K562 (cell line): ENCODE measurements at regions not wholly inside any gene's neighbourhood (a gene's known extent, or its start where the extent isn't known, plus 50 kb on each side); places are given as distances from the start of the nearest gene placed in this dataset.

Experiments
- ATAC-seq: fragments of 200-7000 bp; cut with Tn5 transposase; 3 replicates; pipeline ENCODE4 v1.9.1; 2020; ENCODE audit warnings: moderate library complexity
- BruUV-seq: library from RNA; stranded (reverse); fragments of 400-500 nt; replicated peaks from 2 replicates; lab custom pipeline; 2021; lab: Mats Ljungman, UMichigan
- CTCF ChIA-PET: fragments of 300-600 bp; formaldehyde crosslinking; extraction: SDS; loops from one replicate; lab custom pipeline; 2021; ENCODE audit warnings: low intra/inter-chr PET ratio; lab: Yijun Ruan, JAX
- POLR2A ChIA-PET: fragments of 300-600, 350-650 bp; sonication (Branson Sonifier 250); formaldehyde crosslinking; extraction: SDS; loops from one replicate; lab custom pipeline; 2021; ENCODE audit warnings: antibody characterized with exemption, inconsistent platforms; lab: Yijun Ruan, JAX
- DNase-seq, 4 experiments: peaks; one replicate each; pipeline versions ENCODE4 v3.0.0 to v3.0.0-alpha.2; 2011 to 2018; ENCODE audit warnings: low spot score in 3 of 4, mixed read lengths in 3 of 4; ENCODE audit errors: extremely low read depth in 1 of 4
- FAIRE-seq: peaks from 2 replicates; lab custom pipeline; 2011; peaks lifted over from hg19 to GRCh38; lab: Jason Lieb, UNC
- H2AFZ ChIP-seq: 2 replicates; pipeline ENCODE4 v1.6.0; 2011; ENCODE audit warnings: low read depth, low read length, control low read depth, inconsistent platforms
- H3K27ac ChIP-seq: fragments of 200-600 bp; 3 replicates; pipeline ENCODE4 v1.8.0; 2011; ENCODE audit warnings: low read depth, mild to moderate bottlenecking, control low read depth, inconsistent platforms, low read length, moderate library complexity, mixed read lengths; ENCODE audit errors: extremely low read depth
- H3K27me3 ChIP-seq, 2 experiments: fragments of 300-600 bp in 1 of 2; 2 replicates in 1 of 2; 3 replicates in 1 of 2; pipeline versions ENCODE4 v1.6.0 to v1.8.0; 2011; ENCODE audit warnings: inconsistent platforms in 2 of 2, low read length in 2 of 2, mild to moderate bottlenecking in 1 of 2, mixed read lengths in 1 of 2, moderate library complexity in 1 of 2; ENCODE audit not compliant: control insufficient read depth in 2 of 2, insufficient read depth in 2 of 2
- H3K36me3 ChIP-seq: fragments of 300-600 bp; 3 replicates; pipeline ENCODE4 v1.8.0; 2011; ENCODE audit warnings: mild to moderate bottlenecking, low read length, inconsistent platforms; ENCODE audit not compliant: control insufficient read depth, insufficient read depth
- H3K4me1 ChIP-seq, 2 experiments: fragments of 200-600 bp in 1 of 2; replicated peaks in 1 of 2; 2 replicates in 1 of 2; 3 replicates in 1 of 2; pipeline versions ENCODE4 v1.5.1 to v1.8.0; 2011; ENCODE audit warnings: inconsistent platforms in 2 of 2, low read length in 2 of 2, mild to moderate bottlenecking in 1 of 2, mixed read lengths in 1 of 2, moderate library complexity in 1 of 2; ENCODE audit not compliant: control insufficient read depth in 2 of 2, insufficient read depth in 2 of 2
- H3K4me2 ChIP-seq: 2 replicates; pipeline ENCODE4 v1.6.1; 2011; ENCODE audit warnings: low read length, control low read depth, inconsistent platforms, mixed read lengths; ENCODE audit not compliant: insufficient read depth
- H3K4me3 ChIP-seq: fragments of 200-600 bp; sonication (generic), shearing (Covaris generic); 2 replicates; pipeline ENCODE4 v1.5.1; 2016; ENCODE audit warnings: control low read depth, inconsistent platforms
- H3K79me2 ChIP-seq: fragments of 200-600 bp; 3 replicates; pipeline ENCODE4 v1.8.0; 2011; ENCODE audit warnings: low read length, inconsistent platforms; ENCODE audit not compliant: control insufficient read depth, insufficient read depth
- H3K9ac ChIP-seq, 2 experiments: 2 replicates each; pipeline versions ENCODE4 v1.6.0 to v1.6.1; 2011; ENCODE audit warnings: low read depth in 2 of 2, low read length in 2 of 2, control low read depth in 1 of 2, inconsistent platforms in 1 of 2, mild to moderate bottlenecking in 1 of 2, mixed read lengths in 1 of 2; ENCODE audit not compliant: insufficient read depth in 1 of 2
- H3K9me1 ChIP-seq: one replicate; pipeline ENCODE4 v1.6.0; 2011; ENCODE audit warnings: inconsistent platforms, mild to moderate bottlenecking, low read length, moderate library complexity; ENCODE audit not compliant: control insufficient read depth, insufficient read depth
- H3K9me3 ChIP-seq: replicated peaks from 2 replicates; pipeline ENCODE4 v1.5.1; 2011; ENCODE audit warnings: low read depth, low read length, inconsistent platforms; ENCODE audit not compliant: control insufficient read depth, insufficient read depth
- H4K20me1 ChIP-seq: replicated peaks from 2 replicates; pipeline ENCODE4 v1.6.1; 2011; ENCODE audit warnings: low read length, inconsistent platforms, mixed read lengths; ENCODE audit not compliant: control insufficient read depth, insufficient read depth
- MXI1 ChIP-seq: IDR thresholded peaks from 2 replicates; pipeline ENCODE4 v1.6.1; 2011; ENCODE audit warnings: low read depth, mild to moderate bottlenecking, improper control_type of control experiment, low read length
- UBTF ChIP-seq, 2 experiments: IDR thresholded peaks; 2 replicates each; pipeline ENCODE4 v1.6.1; 2012; ENCODE audit warnings: improper control_type of control experiment in 2 of 2, low read depth in 2 of 2, low read length in 2 of 2, borderline replicate concordance in 1 of 2
- ZNF253 ChIP-seq: fragments of 250-450 bp; sonication (Bioruptor Pico); conservative IDR thresholded peaks from 2 replicates; pipeline ENCODE4 v1.6.1; 2021; ENCODE audit warnings: mild to moderate bottlenecking
- ZNF274 ChIP-seq: IDR thresholded peaks from 2 replicates; pipeline ENCODE4 v1.6.1; 2011; ENCODE audit warnings: low read depth, mild to moderate bottlenecking, low read length, moderate library complexity, borderline replicate concordance
- ZNF282 ChIP-seq: sonication (generic); formaldehyde crosslinking; IDR thresholded peaks from 2 replicates; pipeline ENCODE4 v1.8.1; 2023; ENCODE audit warnings: missing genetic modification reagents
- ZNF444 ChIP-seq: fragments of 250-450 bp; sonication (Bioruptor Pico); IDR thresholded peaks from 2 replicates; pipeline ENCODE4 v1.4.0; 2020; ENCODE audit warnings: mild to moderate bottlenecking, moderate library complexity
- WGBS: fragments of 100-300 bp; shearing (Covaris generic); methylation state at CpG from one replicate; pipeline ENCODE4 v1.1.6; 2016; ENCODE audit warnings: low coverage, mixed read lengths; ENCODE audit not compliant: insufficient coverage; ENCODE audit errors: missing lambda C conversion rate; 5-methylcytosine and 5-hydroxymethylcytosine counted together
- in situ Hi-C: fragments of 300-500 bp; cut with MboI; formaldehyde crosslinking; loops from 4 replicates; pipeline ENCODE4 v1.15.0; 2018; ENCODE audit warnings: inconsistent platforms, mixed read lengths
- intact Hi-C: fragments of 100-400 bp; cut with micrococcal nuclease; formaldehyde crosslinking; loops from 2 replicates; pipeline ENCODE4 v1.14.2; 2022

DNA sequence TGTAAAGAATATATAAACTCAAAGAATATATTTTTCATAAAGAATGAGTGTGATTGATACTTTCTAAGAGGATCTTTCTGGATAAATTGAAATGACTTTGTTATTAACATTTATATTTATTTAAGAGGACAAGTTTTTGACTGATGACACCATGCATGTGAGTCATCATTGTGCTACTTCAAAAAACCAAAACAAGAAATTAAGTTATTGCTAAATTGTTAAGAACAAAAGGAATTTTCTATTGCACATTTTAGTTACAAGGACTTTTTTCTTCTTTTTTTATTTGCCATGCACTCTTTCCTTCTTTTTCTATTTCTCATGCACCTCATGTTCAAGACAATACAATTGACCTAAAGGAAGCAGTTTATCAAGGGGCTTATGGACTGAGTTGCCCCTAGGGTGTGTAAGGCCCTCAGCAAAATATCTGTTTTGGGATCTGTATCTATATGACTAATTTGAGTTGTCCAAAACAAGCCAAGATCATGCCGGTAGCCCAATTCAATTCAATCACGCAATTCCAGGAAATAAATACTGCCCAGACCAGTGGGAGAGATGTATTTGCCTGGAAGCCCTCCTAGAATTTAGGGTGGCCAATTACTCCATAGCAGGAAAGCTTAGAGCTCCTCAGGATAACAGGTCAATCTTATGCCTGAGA is 654.3 kb downstream of the METTL4 start:
- intact Hi-C loops: no loop called here
- no peak overlapping the region for H3K9ac ChIP-seq
- WGBS: 5% methylated on average over 2 of the region's 2 CpGs

More for the DNA sequence above, 654.3 kb downstream of the METTL4 start:
- Histone ChIP-seq H3K36me3 (no peaks in the 10 kb centered on the region), H2AFZ (no peak overlapping the region), H3K9me1 (no peaks in the 10 kb centered on the region), H3K4me1 (no peaks in the 10 kb centered on the region), H4K20me1 (no peaks in the 10 kb centered on the region), H3K27ac (no peak overlapping the region), H3K27me3 (no peaks in the 10 kb centered on the region)
- CTCF ChIA-PET: no interaction called here
- no TSS peak for BruUV-seq
- FAIRE-seq: no peak
- in situ Hi-C loops: no loop called here
- ATAC-seq: no peak
- no peak for TF ChIP-seq ZNF253 (CRISPR knock-in tag)
- TF ChIP-seq ZNF274: no peak
- TF ChIP-seq MXI1: no peak
- TF ChIP-seq UBTF (IDR thresholded peaks at IDR 0.05; ENCODE audit: borderline replicate concordance in 1 of 2, low read depth in 2 of 2, low read length in 2 of 2): no peak
- TF ChIP-seq ZNF444 (CRISPR knock-in tag): no peak
- no peak for TF ChIP-seq ZNF282 (CRISPR knock-in tag)
- TF ChIP-seq, all 486 proteins: peak for 0
- Histone ChIP-seq H3K4me2 (no peak overlapping the region), H3K79me2 (no peaks in the 10 kb centered on the region), H3K9me3 (no peaks in the 10 kb centered on the region; the same call in 1 of the 2 replicates), H3K4me3 (no peak overlapping the region)
- POLR2A ChIA-PET: no interaction called here
- no peak for DNase-seq
